Neural cell (in vitro differentiated cells): ENCODE measurements at regions not wholly inside any gene's neighbourhood (a gene's known extent, or its start where the extent isn't known, plus 50 kb on each side); places are given as distances from the start of the nearest gene placed in this dataset.

Experiments
- CTCF ChIP-seq: fragments of 450-650 bp; IDR thresholded peaks from 2 replicates; pipeline ENCODE4 v1.5.1; 2014; ENCODE audit warnings: antibody characterized with exemption, mild to moderate bottlenecking, moderate library complexity; ENCODE audit not compliant: poor library complexity, severe bottlenecking
- EP300 ChIP-seq: fragments of 450-650 bp; conservative IDR thresholded peaks from 2 replicates; pipeline ENCODE4 v1.6.1; 2014; ENCODE audit warnings: antibody characterized with exemption, mild to moderate bottlenecking, moderate library complexity; ENCODE audit not compliant: poor library complexity, severe bottlenecking
- REST ChIP-seq: IDR thresholded peaks from 2 replicates; pipeline ENCODE4 v1.6.1; 2012; ENCODE audit warnings: borderline replicate concordance

GRCh38 chr2:150255528-150255927 lies 231.9 kb downstream of the RND3 start:
- TF ChIP-seq CTCF = no peak
- no peak for TF ChIP-seq REST
- no peak for TF ChIP-seq EP300
